ENCODE measurements at regions not wholly inside any gene's neighbourhood (a gene's known extent, or its start where the extent isn't known, plus 50 kb on each side); places are given as distances from the start of the nearest gene placed in this dataset.

GRCh38 chr11:110918351-110918750 is 206.1 kb upstream of the ARHGAP20 start:
- TF ChIP-seq POLR2AphosphoS5 (IDR thresholded peaks at IDR 0.05): no peak
- TF ChIP-seq CTCF (IDR thresholded peaks at IDR 0.05): no peak
- no peak for TF ChIP-seq POLR2A (IDR thresholded peaks at IDR 0.05)
